ENCODE measurements at regions not wholly inside any gene's neighbourhood (a gene's known extent, or its start where the extent isn't known, plus 50 kb on each side); places are given as distances from the start of the nearest gene placed in this dataset.

GRCh38 chr2:64354857-64355680 is 98.9 kb upstream of the LGALSL start:
- Histone ChIP-seq H3K27me3 (no peaks in the 10 kb centered on the region), H3K36me3 (no peaks in the 10 kb centered on the region), H3K4me1 (peaks cover 13% of the 10 kb centered on the region), H3K27ac (no peak overlapping the region), H3K4me3 (no peak overlapping the region), H3K9me3 (replicated peaks) (no peaks in the 10 kb centered on the region)
- DNase-seq = peak; percentile 27 to 57

GRCh38 chr2:64356906-64357305 is 97.1 kb upstream of the LGALSL start:
- no peaks in the 10 kb centered on the region for H3K9me3 ChIP-seq (replicated peaks)
- H3K27me3 ChIP-seq = no peaks in the 10 kb centered on the region
- no peak for DNase-seq
- H3K4me1 ChIP-seq = peaks cover 13% of the 10 kb centered on the region
- no peak overlapping the region for H3K27ac ChIP-seq
- H3K4me3 ChIP-seq = no peak overlapping the region
- H3K36me3 ChIP-seq = no peaks in the 10 kb centered on the region

- no peaks in the 10 kb centered on the region for H3K27me3 ChIP-seq
- H3K4me3 ChIP-seq = no peak overlapping the region
- H3K9me3 ChIP-seq (replicated peaks) = no peaks in the 10 kb centered on the region
- H3K36me3 ChIP-seq = no peaks in the 10 kb centered on the region
- peaks cover 13% of the 10 kb centered on the region for H3K4me1 ChIP-seq
- no peak for DNase-seq
- no peak overlapping the region for H3K27ac ChIP-seq
These were observed 94.6 kb upstream of the LGALSL start for GRCh38 chr2:64359171-64359891.

GRCh38 chr2:64359892-64360657 is 93.9 kb upstream of the LGALSL start:
- Histone ChIP-seq H3K4me1 (peaks cover 7% of the 10 kb centered on the region; the same call in 1 of the 2 replicates), H3K36me3 (no peaks in the 10 kb centered on the region), H3K27ac (no peak overlapping the region), H3K9me3 (replicated peaks) (no peaks in the 10 kb centered on the region), H3K27me3 (no peaks in the 10 kb centered on the region), H3K4me3 (no peak overlapping the region)
- peak; percentile 62 to 64 for DNase-seq

GRCh38 chr2:64361151-64361938 is 92.6 kb upstream of the LGALSL start:
- no peak overlapping the region for H3K27ac ChIP-seq
- DNase-seq = no peak
- H3K27me3 ChIP-seq = no peaks in the 10 kb centered on the region
- no peak overlapping the region for H3K4me3 ChIP-seq
- H3K4me1 ChIP-seq = 0 out of 2 replicates have a peak, but pooled peaks cover 2% of the 10 kb centered on the region
- no peaks in the 10 kb centered on the region for H3K9me3 ChIP-seq (replicated peaks)
- no peaks in the 10 kb centered on the region for H3K36me3 ChIP-seq

GRCh38 chr2:64362562-64363026 is 91.4 kb upstream of the LGALSL start:
- H3K9me3 ChIP-seq (replicated peaks) = no peaks in the 10 kb centered on the region
- no peaks in the 10 kb centered on the region for H3K4me1 ChIP-seq
- H3K36me3 ChIP-seq = no peaks in the 10 kb centered on the region
- no peak overlapping the region for H3K4me3 ChIP-seq
- H3K27me3 ChIP-seq = no peaks in the 10 kb centered on the region
- DNase-seq = no peak
- no peak overlapping the region for H3K27ac ChIP-seq

- no peaks in the 10 kb centered on the region; the same call in 1 of the 2 replicates for H3K27me3 ChIP-seq
These were observed 90.8 kb upstream of the LGALSL start for GRCh38 chr2:64363140-64363539.

GRCh38 chr2:64363848-64364247 is 90.1 kb upstream of the LGALSL start:
- Histone ChIP-seq H3K9me3 (replicated peaks) (no peaks in the 10 kb centered on the region), H3K36me3 (no peaks in the 10 kb centered on the region), H3K27me3 (peaks cover 4% of the 10 kb centered on the region; the same call in 1 of the 2 replicates), H3K27ac (no peak overlapping the region), H3K4me1 (no peaks in the 10 kb centered on the region), H3K4me3 (no peak overlapping the region)
- no peak for DNase-seq

More at GRCh38 chr2:64363140-64363539, 90.8 kb upstream of the LGALSL start:
- Histone ChIP-seq H3K4me1 (no peaks in the 10 kb centered on the region), H3K36me3 (no peaks in the 10 kb centered on the region), H3K4me3 (no peak overlapping the region), H3K27ac (no peak overlapping the region), H3K9me3 (replicated peaks) (no peaks in the 10 kb centered on the region)
- DNase-seq = no peak

GRCh38 chr2:64367444-64368232 is 86.3 kb upstream of the LGALSL start:
- H3K27me3 ChIP-seq = peaks cover 4% of the 10 kb centered on the region; the same call in 1 of the 2 replicates
- DNase-seq = no peak
- no peaks in the 10 kb centered on the region for H3K9me3 ChIP-seq (replicated peaks)
- no peak overlapping the region for H3K27ac ChIP-seq
- no peak overlapping the region for H3K4me3 ChIP-seq
- H3K4me1 ChIP-seq = peaks cover 4% of the 10 kb centered on the region
- H3K36me3 ChIP-seq = no peaks in the 10 kb centered on the region

GRCh38 chr2:64369706-64370105 is 84.3 kb upstream of the LGALSL start:
- H3K9me3 ChIP-seq (replicated peaks) = no peaks in the 10 kb centered on the region
- no peaks in the 10 kb centered on the region for H3K36me3 ChIP-seq
- no peak for DNase-seq

GRCh38 chr2:64371727-64372126 is 82.2 kb upstream of the LGALSL start:
- no peak overlapping the region for H3K4me3 ChIP-seq
- no peak for DNase-seq

More at GRCh38 chr2:64369706-64370105, 84.3 kb upstream of the LGALSL start:
- Histone ChIP-seq H3K27me3 (peaks cover 4% of the 10 kb centered on the region; the same call in 1 of the 2 replicates), H3K4me1 (peaks cover 18% of the 10 kb centered on the region), H3K27ac (no peak overlapping the region), H3K4me3 (no peak overlapping the region)

GRCh38 chr2:64374686-64375085 is 79.3 kb upstream of the LGALSL start:
- Histone ChIP-seq H3K36me3 (no peaks in the 10 kb centered on the region), H3K27me3 (no peaks in the 10 kb centered on the region), H3K4me3 (no peak overlapping the region), H3K4me1 (peaks cover 22% of the 10 kb centered on the region), H3K27ac (no peak overlapping the region), H3K9me3 (replicated peaks) (no peaks in the 10 kb centered on the region)
- peak; percentile 87 to 88 for DNase-seq

More at GRCh38 chr2:64371727-64372126, 82.2 kb upstream of the LGALSL start:
- Histone ChIP-seq H3K27ac (no peak overlapping the region), H3K27me3 (peaks cover 4% of the 10 kb centered on the region; the same call in 1 of the 2 replicates), H3K4me1 (peaks cover 22% of the 10 kb centered on the region), H3K9me3 (replicated peaks) (no peaks in the 10 kb centered on the region), H3K36me3 (no peaks in the 10 kb centered on the region)

GRCh38 chr2:64376926-64377325 is 77.0 kb upstream of the LGALSL start:
- H3K36me3 ChIP-seq = no peaks in the 10 kb centered on the region
- no peaks in the 10 kb centered on the region for H3K9me3 ChIP-seq (replicated peaks)
- no peak overlapping the region for H3K27ac ChIP-seq
- H3K27me3 ChIP-seq = no peaks in the 10 kb centered on the region
- peaks cover 22% of the 10 kb centered on the region for H3K4me1 ChIP-seq
- no peak for DNase-seq
- H3K4me3 ChIP-seq = no peak overlapping the region
